Keratinocyte (primary cell): ENCODE measurements at regions not wholly inside any gene's neighbourhood (a gene's known extent, or its start where the extent isn't known, plus 50 kb on each side); places are given as distances from the start of the nearest gene placed in this dataset.
A peak's percentile ranks its signal among the peaks of the same experiment; 100 is the strongest.

Experiments
- DNase-seq: peaks from one replicate; pipeline ENCODE4 v3.0.0-alpha.2; 2011; ENCODE audit warnings: low read depth, missing footprints, low spot score
- FAIRE-seq: peaks from 2 replicates; lab custom pipeline; 2011; peaks lifted over from hg19 to GRCh38; lab: Jason Lieb, UNC
- H2AFZ ChIP-seq: 2 replicates; pipeline ENCODE4 v1.6.0; 2012; ENCODE audit warnings: low read length, control low read depth, inconsistent platforms; ENCODE audit not compliant: control insufficient read depth
- H3K27ac ChIP-seq: 2 replicates; pipeline ENCODE4 v1.5.1; 2011; ENCODE audit warnings: low read length; ENCODE audit not compliant: control insufficient read depth, insufficient read depth
- H3K27me3 ChIP-seq: 3 replicates; pipeline ENCODE4 v1.6.0; 2011; ENCODE audit warnings: low read length; ENCODE audit not compliant: control insufficient read depth, insufficient read depth; ENCODE audit errors: extremely low read depth
- H3K36me3 ChIP-seq, 2 experiments: 2 replicates in 1 of 2; 3 replicates in 1 of 2; pipeline ENCODE4 v1.5.1; 2011; ENCODE audit warnings: low read length in 2 of 2, mild to moderate bottlenecking in 1 of 2; ENCODE audit not compliant: control insufficient read depth in 2 of 2, insufficient read depth in 2 of 2; ENCODE audit errors: extremely low read depth in 1 of 2
- H3K4me1 ChIP-seq: 3 replicates; pipeline ENCODE4 v1.5.1; 2011; ENCODE audit warnings: low read length; ENCODE audit not compliant: control insufficient read depth, insufficient read depth; ENCODE audit errors: extremely low read depth
- H3K4me2 ChIP-seq: 3 replicates; pipeline ENCODE4 v1.6.0; 2011; ENCODE audit warnings: low read depth, low read length; ENCODE audit not compliant: control insufficient read depth, insufficient read depth; ENCODE audit errors: extremely low read depth
- H3K4me3 ChIP-seq, 3 experiments: fragments of 200-600 bp in 1 of 3; sonication (generic) in 1 of 3; 2 replicates in 2 of 3; 3 replicates in 1 of 3; pipeline ENCODE4 v1.5.1; 2011 to 2016; ENCODE audit warnings: low read length in 3 of 3, mild to moderate bottlenecking in 3 of 3, control low read depth in 2 of 3, inconsistent platforms in 1 of 3, low read depth in 1 of 3, mixed read lengths in 1 of 3, mixed run types in 1 of 3, moderate library complexity in 1 of 3; ENCODE audit not compliant: control insufficient read depth in 2 of 3, insufficient read depth in 2 of 3; ENCODE audit errors: extremely low read depth in 1 of 3
- H3K79me2 ChIP-seq: 2 replicates; pipeline ENCODE4 v1.6.0; 2012; ENCODE audit warnings: low read length; ENCODE audit not compliant: control insufficient read depth, insufficient read depth
- H3K9ac ChIP-seq: 3 replicates; pipeline ENCODE4 v1.6.0; 2011; ENCODE audit warnings: low read length; ENCODE audit not compliant: control insufficient read depth, insufficient read depth; ENCODE audit errors: extremely low read depth
- H3K9me1 ChIP-seq: 3 replicates; pipeline ENCODE4 v1.6.0; 2011; ENCODE audit warnings: low read length; ENCODE audit not compliant: control insufficient read depth, insufficient read depth; ENCODE audit errors: extremely low read depth
- H3K9me3 ChIP-seq: 2 replicates; pipeline ENCODE4 v1.5.1; 2012; ENCODE audit warnings: low read depth, low read length; ENCODE audit not compliant: control insufficient read depth
- H4K20me1 ChIP-seq: 3 replicates; pipeline ENCODE4 v1.6.0; 2011; ENCODE audit warnings: low read length; ENCODE audit not compliant: control insufficient read depth, insufficient read depth; ENCODE audit errors: extremely low read depth
- EZH2 ChIP-seq: IDR thresholded peaks from one replicate; pipeline ENCODE4 v1.6.1; 2012; ENCODE audit warnings: inconsistent platforms, mild to moderate bottlenecking, low read length, moderate library complexity
- dilution Hi-C: fragments of 300-500 bp; cut with MboI; formaldehyde crosslinking; loops from one replicate; pipeline ENCODE4 v1.7.0; 2020; ENCODE audit warnings: low sequenced_read_pairs; ENCODE audit not compliant: extremely low pct_ligation_motif_present
- TF ChIP-seq, protein P1 (sequence below), 3 experiments: IDR thresholded peaks in 1 of 3; conservative IDR thresholded peaks in 1 of 3; optimal IDR thresholded peaks in 1 of 3; 2 replicates in 2 of 3; 3 replicates in 1 of 3; pipeline versions ENCODE3 to v1.5.1; 2011; ENCODE audit warnings: low read length in 3 of 3, mild to moderate bottlenecking in 3 of 3, moderate library complexity in 2 of 3, control low read depth in 1 of 3, inconsistent platforms in 1 of 3; ENCODE audit not compliant: insufficient read depth in 2 of 3; ENCODE audit errors: extremely low read depth in 1 of 3

DNA sequence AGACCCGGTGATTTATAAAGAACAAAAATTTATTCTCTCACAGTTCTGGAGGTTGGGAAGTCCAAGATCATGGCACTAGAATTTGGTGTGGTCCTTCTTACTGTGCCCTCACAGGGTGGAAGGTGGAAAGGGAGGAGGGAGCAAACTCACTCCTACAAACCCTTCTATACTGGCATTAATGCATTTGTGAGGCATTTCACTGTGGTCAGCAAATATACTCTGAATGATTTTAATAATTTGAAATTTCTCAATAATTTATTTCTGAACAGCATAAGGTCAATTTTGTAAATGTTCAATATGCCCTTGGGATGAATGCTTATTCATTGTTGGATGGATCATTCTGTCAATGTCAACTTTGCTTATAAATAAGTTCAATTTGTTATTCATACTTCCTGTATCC is 120.6 kb downstream of the GATA6 start:
- no peak for TF ChIP-seq EZH2
- TF ChIP-seq, protein P1, sequence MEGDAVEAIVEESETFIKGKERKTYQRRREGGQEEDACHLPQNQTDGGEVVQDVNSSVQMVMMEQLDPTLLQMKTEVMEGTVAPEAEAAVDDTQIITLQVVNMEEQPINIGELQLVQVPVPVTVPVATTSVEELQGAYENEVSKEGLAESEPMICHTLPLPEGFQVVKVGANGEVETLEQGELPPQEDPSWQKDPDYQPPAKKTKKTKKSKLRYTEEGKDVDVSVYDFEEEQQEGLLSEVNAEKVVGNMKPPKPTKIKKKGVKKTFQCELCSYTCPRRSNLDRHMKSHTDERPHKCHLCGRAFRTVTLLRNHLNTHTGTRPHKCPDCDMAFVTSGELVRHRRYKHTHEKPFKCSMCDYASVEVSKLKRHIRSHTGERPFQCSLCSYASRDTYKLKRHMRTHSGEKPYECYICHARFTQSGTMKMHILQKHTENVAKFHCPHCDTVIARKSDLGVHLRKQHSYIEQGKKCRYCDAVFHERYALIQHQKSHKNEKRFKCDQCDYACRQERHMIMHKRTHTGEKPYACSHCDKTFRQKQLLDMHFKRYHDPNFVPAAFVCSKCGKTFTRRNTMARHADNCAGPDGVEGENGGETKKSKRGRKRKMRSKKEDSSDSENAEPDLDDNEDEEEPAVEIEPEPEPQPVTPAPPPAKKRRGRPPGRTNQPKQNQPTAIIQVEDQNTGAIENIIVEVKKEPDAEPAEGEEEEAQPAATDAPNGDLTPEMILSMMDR (optimal IDR thresholded peaks at IDR 0.05 in 1 of 3, IDR thresholded peaks at IDR 0.05 in 1 of 3, conservative IDR thresholded peaks at IDR 0.05 in 1 of 3; ENCODE audit: extremely low read depth in 1 of 3, insufficient read depth in 2 of 3, low read length in 3 of 3): no peak
- no peak overlapping the region for H3K9ac ChIP-seq
- H4K20me1 ChIP-seq: no peaks in the 10 kb centered on the region
- no peak overlapping the region for H3K4me3 ChIP-seq
- FAIRE-seq (no peak), DNase-seq (no peak)
- no peak overlapping the region for H3K4me2 ChIP-seq
- H2AFZ ChIP-seq: no peak overlapping the region
- H3K27ac ChIP-seq: no peak overlapping the region
- H3K9me3 ChIP-seq: no peaks in the 10 kb centered on the region
- H3K9me1 ChIP-seq: no peaks in the 10 kb centered on the region
- dilution Hi-C loops: no loop called here
- H3K36me3 ChIP-seq: no peaks in the 10 kb centered on the region
- peaks cover 19% of the 10 kb centered on the region for H3K4me1 ChIP-seq
- no peaks in the 10 kb centered on the region for H3K27me3 ChIP-seq
- no peaks in the 10 kb centered on the region for H3K79me2 ChIP-seq

- H3K27me3 ChIP-seq: no peaks in the 10 kb centered on the region
- peak overlapping the region; percentile 82 for H2AFZ ChIP-seq
- peak overlapping the region; percentile 32 for H3K27ac ChIP-seq
- H3K9me3 ChIP-seq: no peaks in the 10 kb centered on the region
- FAIRE-seq (peak; percentile 61), DNase-seq (no peak)
- peak overlapping the region; percentile 73 for H3K4me2 ChIP-seq
- H3K4me3 ChIP-seq: peak overlapping the region in 2 of 3 experiments; percentile 23 to 40
- dilution Hi-C loops: no loop called here
- H3K9ac ChIP-seq: peak overlapping the region; percentile 13
- no peaks in the 10 kb centered on the region for H3K36me3 ChIP-seq
- no peaks in the 10 kb centered on the region for H4K20me1 ChIP-seq
- H3K9me1 ChIP-seq: no peaks in the 10 kb centered on the region
- no peaks in the 10 kb centered on the region for H3K79me2 ChIP-seq
- TF ChIP-seq EZH2: no peak
- TF ChIP-seq, protein P1 (optimal IDR thresholded peaks at IDR 0.05 in 1 of 3, IDR thresholded peaks at IDR 0.05 in 1 of 3, conservative IDR thresholded peaks at IDR 0.05 in 1 of 3; ENCODE audit: extremely low read depth in 1 of 3, insufficient read depth in 2 of 3, low read length in 3 of 3): no peak
- peaks cover 20% of the 10 kb centered on the region for H3K4me1 ChIP-seq
Measured at GRCh38 chr18:22286585-22286984, 117.2 kb downstream of the GATA6 start.
